ENCODE measurements at regions not wholly inside any gene's neighbourhood (a gene's known extent, or its start where the extent isn't known, plus 50 kb on each side); places are given as distances from the start of the nearest gene placed in this dataset.
A peak's percentile ranks its signal among the peaks of the same experiment; 100 is the strongest.

DNA sequence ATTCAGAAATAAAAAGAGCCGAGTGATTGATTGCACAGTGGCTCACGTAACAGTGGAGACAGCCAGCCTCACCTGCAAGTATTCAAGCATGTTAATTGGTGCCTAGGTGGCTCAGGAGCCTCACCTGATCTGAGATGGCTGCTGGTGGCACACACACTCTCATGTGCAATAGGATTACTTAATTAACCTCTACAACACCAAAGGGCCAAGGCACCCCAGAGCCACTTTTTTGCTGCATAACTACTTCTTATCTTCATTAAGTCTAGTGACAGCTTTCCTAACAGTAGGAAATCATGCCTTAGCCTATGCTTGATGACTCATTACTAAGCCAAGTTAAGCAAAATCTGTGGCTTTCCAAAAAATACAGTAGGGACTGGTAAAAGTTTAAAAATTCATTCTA lies 117.3 kb upstream of the NOCT start:
- DNase-seq, result no peak
- in situ Hi-C loops (cut with MboI; ENCODE audit: low pct_unique_long_range_greater_than_20kb, low sequenced_read_pairs), result no loop called here

DNA sequence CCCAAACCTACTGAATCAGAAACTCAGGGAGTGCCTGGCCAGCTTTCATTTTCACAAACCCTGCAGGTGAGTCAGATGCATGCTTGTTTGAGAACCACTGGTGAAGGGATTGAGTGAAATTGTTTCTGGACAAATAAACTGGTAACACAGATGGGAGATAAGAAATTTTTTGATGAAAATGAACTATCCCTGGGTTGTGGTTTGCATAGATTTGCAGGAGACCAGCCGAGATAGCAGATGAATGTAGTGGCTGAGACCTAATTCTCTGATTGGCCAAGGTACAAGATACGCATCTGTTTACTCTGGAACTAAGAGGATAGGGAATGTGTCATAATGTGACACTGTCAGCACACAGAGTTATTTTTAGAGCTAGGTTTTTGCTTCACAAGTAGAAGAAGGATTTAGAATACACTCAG lies 117.8 kb upstream of the NOCT start:
- no peak for DNase-seq
- in situ Hi-C loops (cut with MboI; ENCODE audit: low pct_unique_long_range_greater_than_20kb, low sequenced_read_pairs), result no loop called here

DNA sequence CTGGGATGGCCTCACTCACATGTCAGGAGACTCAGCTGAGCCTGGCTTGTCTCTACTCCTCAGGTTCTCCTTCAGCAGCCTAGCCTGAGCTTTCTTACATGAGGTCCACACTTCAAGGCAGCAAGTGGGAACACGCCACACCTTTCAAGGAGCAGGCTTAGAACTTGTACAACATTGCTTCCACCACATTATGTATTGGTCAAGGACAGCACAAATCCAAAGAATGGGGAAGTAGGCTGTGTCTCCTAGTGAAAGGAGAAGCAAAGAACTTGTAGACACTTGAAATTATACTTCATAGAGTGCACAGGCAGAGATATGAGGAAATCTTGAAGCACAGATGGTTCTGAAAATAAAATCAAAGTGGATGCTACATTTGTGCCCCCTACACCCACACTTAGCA lies 120.9 kb upstream of the NOCT start:
- DNase-seq, result peak; percentile 22
- in situ Hi-C loops (cut with MboI; ENCODE audit: low pct_unique_long_range_greater_than_20kb, low sequenced_read_pairs), result no loop called here

DNA sequence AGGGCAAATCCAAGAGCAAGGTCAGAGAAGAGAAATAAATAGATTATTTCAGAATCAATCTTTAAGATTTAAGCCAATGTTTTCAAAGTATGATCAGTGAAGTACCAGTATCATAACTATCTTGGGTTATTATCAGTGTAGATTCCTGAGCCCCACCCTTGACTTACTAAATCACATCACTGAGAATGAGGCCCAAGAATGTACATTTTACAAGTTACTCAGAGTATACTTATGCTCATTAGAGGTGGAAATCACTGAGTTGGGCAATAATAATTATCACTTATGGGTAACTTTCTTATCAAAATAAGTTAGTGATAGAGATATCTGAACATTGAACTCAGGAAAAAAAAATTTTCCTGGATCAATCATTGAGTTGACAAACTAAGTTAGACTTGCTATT lies 121.6 kb upstream of the NOCT start:
- DNase-seq, result no peak
- in situ Hi-C loops (cut with MboI; ENCODE audit: low pct_unique_long_range_greater_than_20kb, low sequenced_read_pairs), result no loop called here

DNA sequence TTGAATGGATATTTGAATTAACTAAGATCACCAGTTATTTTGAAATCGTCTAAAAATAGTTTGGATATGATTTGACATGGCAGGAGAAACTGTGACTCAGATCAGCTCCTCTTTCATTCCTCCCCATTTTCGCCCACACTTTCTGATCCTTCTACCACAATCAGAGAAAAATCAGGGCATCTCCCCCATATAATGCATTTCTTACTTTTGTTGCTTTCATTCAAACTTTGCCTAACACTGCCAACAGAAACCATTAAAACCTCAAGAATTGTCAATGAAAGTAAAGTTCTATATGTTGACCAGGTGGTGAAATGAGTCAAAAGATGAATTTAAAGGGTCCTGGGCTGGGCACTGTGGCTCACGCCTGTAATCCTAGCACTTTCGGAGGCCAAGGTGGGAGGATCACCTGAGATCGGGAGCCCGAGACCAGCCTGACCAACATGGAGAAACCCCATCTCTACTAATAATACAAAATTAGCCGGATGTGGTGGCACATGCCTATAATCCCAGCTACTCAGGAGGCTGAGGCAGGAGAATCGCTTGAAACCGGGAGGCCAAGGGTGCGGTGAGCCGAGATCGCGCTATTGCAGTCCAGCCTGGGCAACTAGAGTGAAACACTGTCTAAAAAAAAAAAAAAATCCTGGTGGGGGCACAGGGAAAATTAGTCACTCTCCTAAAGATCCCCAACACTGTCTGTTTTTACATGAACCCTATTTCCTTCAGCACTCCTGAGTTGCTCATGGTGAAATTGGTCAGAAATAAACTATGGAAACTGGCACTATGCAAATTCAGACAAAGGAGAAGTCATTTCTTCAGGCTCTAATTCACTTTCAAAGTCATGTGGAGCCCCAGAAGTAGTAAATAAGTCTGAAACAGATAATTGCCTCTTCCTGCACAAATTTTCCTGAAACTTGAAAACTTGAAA lies 122.8 kb upstream of the NOCT start:
- DNase-seq, result no peak
- in situ Hi-C loops (cut with MboI; ENCODE audit: low pct_unique_long_range_greater_than_20kb, low sequenced_read_pairs), result no loop called here

DNA sequence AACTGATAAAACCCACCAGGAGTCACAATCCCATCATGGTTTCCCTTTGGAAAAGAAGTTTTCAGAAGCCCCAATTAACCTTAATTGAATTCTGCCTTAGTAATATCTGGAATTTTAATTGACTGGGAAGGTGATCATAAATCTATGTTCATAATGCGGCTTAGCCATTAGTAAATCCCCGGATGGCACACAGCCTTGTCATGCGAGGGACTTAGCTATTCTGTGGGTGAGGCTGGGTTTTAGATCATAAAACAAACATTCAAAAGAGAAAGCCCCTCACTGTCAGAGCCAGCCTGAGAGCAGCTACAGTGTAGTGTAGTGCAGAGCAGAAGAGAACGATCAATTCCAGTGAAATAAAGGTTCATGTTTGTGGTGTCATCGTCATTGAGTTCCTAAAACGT lies 124.0 kb upstream of the NOCT start:
- in situ Hi-C loops (cut with MboI; ENCODE audit: low pct_unique_long_range_greater_than_20kb, low sequenced_read_pairs), result no loop called here
- DNase-seq, result no peak

DNA sequence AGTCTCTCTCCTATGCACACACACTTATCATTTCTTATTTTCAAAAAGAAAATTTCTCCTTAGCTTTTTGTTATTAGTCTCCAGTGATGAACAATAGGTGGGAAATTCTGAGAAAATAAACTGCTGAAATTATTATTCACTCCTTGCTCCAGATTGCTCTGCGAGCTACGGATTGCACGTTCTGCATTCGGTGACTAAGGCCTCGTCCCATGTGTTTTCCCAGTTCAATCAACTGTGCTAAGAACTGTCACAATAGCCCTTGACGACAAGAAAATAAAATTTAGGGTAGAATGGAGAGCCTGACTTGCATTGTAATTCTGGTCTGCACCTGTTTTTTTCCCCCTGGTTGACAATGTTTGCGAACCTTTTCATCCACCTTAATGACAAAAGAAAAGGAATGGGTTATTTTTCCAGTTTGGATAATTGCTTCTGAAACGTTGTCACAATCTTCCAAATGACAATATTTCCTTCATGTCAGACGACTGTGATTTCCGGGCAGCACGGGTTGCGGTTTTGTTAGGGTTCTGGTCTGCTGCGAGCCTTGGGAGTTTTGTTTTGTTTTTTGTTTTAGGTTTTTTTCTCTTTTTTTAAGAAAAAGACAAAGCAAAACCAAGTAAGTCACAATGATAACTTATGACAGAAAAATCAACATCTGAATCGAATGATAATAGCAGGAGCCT lies 124.5 kb upstream of the NOCT start:
- no peak for DNase-seq
- in situ Hi-C loops (cut with MboI; ENCODE audit: low pct_unique_long_range_greater_than_20kb, low sequenced_read_pairs), result no loop called here

DNA sequence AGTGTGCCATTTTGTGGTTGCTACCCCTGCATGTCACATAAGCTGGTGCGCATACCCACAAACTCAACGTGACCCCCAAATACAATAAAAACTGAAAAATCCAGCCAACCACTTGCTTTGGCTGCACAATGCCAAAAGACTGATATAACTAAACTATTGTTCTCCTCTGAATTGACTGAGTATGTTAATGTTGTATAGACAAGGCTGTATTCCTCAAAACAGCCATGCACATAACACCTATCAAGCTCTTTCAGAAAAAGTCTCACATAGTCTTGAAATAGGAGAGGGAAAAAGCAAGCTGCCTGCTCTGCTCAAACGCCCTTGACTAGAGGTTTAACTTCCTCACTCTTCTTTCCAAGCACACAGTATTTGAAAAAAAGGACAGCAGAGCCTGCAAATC lies 126.4 kb upstream of the NOCT start:
- in situ Hi-C loops (cut with MboI; ENCODE audit: low pct_unique_long_range_greater_than_20kb, low sequenced_read_pairs), result no loop called here
- no peak for DNase-seq

DNA sequence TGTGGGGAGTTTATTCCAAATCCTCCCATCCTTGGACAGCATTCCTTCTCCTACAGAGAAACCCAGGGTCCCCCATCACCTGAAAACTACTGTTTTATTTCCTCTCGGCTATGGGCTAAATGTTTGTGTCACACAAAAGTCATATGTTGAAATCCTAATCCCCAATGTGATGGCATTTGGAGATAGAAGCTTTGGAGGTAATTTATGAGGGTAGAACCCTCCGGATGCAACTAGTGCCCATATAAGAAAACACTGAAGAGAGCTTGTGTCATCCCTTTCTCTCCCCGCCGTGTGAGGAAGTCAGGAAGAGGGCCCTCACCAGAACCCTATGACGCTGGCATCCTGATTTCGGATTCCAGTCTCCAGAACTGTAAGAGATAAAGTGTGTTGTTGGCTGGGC lies 127.8 kb upstream of the NOCT start:
- in situ Hi-C loops (cut with MboI; ENCODE audit: low pct_unique_long_range_greater_than_20kb, low sequenced_read_pairs), result no loop called here
- DNase-seq, result no peak

DNA sequence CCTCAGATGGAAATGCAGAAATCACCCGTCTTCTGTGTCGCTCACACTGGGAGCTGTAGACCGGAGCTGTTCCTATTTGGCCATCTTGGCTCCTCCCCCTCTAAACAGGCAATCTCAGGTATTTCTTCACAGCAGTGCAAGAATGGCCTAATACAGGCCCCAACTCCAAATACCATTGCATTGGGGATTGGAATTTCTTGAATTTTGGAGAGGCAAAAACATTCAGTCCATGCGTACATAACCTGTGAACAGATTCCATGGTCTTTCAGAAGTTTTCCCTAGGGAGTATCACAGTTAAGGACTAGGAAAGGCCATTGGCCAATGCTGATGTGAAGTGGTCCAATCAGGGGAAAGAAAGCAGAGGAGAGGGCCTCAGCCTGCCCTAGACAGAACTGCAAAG lies 128.2 kb upstream of the NOCT start:
- in situ Hi-C loops (cut with MboI; ENCODE audit: low pct_unique_long_range_greater_than_20kb, low sequenced_read_pairs), result no loop called here
- no peak for DNase-seq

DNA sequence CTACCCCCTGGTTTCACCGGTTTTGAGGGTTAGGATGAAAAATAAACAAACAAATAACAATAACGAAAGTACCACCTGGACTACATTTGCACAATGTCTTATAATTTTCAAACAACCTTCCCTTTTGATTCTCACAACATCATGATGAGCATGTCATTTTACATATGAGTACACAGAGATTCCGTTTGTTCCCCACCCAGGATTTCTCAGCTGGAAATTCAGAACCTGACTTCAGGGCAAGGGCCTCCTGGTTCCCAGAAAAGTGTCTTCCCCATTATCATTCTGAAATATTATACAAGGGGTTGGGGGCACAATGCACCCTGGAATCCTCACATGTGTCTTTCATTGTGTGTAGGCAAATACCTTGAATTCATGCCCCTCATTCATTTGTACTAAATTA lies 135.8 kb upstream of the NOCT start:
- in situ Hi-C loops (cut with MboI; ENCODE audit: low pct_unique_long_range_greater_than_20kb, low sequenced_read_pairs), result no loop called here
- DNase-seq, result no peak

DNA sequence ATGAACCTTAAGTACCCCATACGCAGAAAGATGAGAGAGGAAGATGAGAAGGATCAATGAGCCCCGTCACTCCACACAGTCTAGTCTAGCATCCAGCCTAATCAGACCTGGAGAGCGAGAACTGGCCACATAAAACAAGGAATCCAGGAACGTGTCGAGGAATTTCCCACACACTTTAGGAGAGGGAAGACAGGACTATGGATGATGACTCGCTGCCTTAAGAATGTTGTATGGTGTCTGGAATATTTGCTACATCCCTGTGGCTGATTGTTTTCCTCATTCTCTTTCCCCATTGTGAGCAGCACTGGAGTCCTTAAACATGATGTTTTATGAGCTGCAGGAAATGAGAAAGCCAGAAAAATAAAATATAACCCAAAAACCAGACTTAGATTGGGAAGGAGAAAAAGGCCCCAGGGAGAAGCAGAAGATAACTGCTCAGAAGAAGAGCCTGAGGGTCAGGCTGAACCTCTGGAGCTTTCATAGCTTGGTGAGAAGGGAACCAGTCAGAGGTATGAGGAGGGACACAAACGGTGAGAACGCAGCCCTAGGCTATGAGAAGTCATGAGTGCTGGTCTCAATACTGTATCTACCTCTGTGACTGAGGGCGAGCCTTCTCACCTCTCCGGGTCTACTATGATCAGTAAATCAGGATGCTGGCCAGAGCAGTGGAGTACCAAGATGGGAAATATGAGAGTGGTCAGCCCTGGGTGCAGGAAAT lies 139.5 kb upstream of the NOCT start:
- DNase-seq, result no peak
- in situ Hi-C loops (cut with MboI; ENCODE audit: low pct_unique_long_range_greater_than_20kb, low sequenced_read_pairs), result no loop called here

DNA sequence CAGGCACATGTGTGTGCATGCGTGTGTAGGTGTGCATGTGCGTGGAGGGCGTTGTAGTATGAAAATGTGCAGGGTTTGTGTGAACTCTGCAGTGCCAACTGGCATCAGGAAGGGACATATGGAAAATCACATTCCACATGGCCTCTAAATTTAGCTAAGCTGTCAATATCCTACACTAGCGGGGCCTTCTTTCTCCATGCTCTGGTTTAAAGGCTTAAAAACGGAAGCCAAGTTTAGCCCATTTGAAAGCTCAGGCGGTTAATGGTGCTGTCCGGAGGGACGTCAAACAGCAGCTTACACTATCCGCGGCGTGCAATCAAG lies 144.1 kb upstream of the NOCT start:
- in situ Hi-C loops (cut with MboI; ENCODE audit: low pct_unique_long_range_greater_than_20kb, low sequenced_read_pairs), result no loop called here
- no peak for DNase-seq

DNA sequence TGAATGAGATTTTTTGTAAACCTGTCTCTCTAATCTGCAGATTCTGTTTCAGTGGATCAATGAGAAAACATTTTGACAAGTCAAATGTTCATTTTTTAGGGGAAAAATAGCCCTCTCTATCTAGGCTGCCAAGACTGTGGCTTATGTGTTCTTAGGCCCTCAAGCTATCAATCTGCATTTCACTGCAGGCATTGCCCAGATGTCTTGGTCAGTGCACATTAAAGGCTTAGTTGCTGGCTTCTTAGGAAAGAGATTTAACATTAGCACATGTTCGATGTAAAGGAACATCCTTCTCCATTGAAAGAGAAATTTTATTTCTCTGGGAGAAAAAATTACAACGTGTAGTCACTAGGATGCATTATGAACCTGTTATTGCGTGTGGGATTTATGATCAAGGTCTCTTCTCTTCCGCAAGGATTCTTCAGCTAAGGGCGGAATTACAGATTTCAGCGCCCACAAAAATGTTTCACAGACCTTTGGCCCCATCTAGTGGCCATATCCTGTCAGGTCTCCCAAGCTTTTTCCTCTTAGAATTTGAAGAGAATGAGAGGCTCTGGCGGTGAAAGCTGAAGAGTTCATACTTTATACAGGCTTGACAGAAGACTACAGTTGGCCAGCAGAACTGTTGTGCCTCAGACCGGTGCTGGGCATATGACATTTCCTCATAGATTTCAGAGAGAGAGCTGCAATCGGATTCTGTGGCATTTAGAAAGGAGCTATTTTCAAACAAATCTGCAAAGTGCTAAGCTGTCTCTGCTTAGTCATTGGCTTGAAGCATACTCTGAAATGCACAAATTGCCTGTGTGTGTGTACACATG lies 144.6 kb upstream of the NOCT start:
- in situ Hi-C loops (cut with MboI; ENCODE audit: low pct_unique_long_range_greater_than_20kb, low sequenced_read_pairs), result no loop called here
- peak; percentile 85 for DNase-seq

DNA sequence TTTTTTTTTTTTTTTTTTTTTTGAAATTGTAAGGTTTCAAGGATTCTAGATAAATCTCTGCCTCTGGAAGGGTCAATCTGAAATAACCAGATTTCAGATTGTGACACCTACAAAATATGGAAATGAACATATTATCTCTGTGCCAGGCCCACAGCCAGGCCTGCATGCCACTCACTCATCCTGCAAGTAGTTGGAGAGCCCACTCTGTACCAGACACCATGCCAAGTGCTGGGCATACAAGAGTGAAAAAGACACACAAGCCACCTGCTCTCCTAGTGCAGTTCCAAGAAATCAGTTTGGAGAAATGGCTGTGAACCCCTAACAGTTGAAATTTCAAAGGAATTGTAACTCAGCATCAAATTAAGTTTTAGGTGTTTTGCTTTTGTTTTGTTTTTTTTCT lies 145.9 kb upstream of the NOCT start:
- no peak for DNase-seq

DNA sequence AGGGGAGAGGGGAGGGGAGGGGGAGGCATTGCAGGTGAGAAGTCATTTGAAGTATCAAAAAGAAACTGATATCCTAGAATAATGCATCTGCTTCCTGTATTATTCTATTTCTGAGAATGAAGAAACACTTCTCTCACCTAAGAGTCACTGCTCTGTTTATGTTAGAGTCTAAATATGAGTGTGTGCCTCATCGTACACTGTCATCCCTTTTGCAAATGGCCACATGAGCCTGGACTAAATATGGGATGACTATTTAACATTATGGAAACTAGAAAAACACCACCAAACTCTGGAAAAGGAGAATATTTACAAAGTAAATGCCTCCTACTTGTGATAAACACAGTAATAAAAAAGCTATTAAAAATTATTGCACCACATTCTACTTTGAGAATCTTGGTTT lies 146.4 kb upstream of the NOCT start:
- no peak for DNase-seq
- in situ Hi-C loops (cut with MboI; ENCODE audit: low pct_unique_long_range_greater_than_20kb, low sequenced_read_pairs), result no loop called here

More for the DNA sequence above, 145.9 kb upstream of the NOCT start:
- in situ Hi-C loops (cut with MboI; ENCODE audit: low pct_unique_long_range_greater_than_20kb, low sequenced_read_pairs), result no loop called here

DNA sequence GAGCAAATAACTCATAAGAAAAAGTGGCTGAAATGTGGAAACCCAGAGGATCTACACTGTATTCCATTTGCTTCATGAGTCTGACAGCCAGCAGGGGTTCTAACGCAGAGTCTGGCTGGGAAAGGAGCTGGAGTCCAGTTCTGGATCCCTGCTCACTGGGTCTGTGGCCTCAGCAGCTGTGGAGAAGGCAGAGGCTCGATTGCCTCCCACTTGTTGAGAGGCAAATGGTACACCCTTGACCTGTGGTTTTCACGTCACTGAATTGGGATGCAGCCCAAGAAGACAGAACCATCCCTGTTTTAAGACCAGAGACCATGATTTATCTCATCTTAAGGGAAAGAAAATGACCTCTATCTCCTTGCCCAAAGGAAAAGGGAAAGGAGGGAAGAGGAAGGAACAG lies 147.0 kb upstream of the NOCT start:
- in situ Hi-C loops (cut with MboI; ENCODE audit: low pct_unique_long_range_greater_than_20kb, low sequenced_read_pairs), result no loop called here
- no peak for DNase-seq

DNA sequence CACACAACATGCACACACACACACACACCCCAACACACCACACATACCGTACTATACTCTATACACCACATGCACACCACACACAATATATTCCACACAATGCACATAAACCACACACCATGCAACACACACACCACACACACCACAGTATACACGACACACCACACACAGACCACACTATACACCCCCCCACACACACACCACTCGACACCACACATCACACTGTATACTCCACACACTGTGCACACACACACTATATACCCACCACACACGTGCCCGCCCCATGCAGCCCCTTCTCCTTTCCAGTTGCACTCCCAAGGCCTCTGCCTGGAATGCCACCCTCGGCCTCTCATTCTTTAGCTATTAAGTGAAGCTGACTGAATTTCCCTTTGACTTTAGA lies 148.2 kb upstream of the NOCT start:
- no peak for DNase-seq
- in situ Hi-C loops (cut with MboI; ENCODE audit: low pct_unique_long_range_greater_than_20kb, low sequenced_read_pairs), result no loop called here

DNA sequence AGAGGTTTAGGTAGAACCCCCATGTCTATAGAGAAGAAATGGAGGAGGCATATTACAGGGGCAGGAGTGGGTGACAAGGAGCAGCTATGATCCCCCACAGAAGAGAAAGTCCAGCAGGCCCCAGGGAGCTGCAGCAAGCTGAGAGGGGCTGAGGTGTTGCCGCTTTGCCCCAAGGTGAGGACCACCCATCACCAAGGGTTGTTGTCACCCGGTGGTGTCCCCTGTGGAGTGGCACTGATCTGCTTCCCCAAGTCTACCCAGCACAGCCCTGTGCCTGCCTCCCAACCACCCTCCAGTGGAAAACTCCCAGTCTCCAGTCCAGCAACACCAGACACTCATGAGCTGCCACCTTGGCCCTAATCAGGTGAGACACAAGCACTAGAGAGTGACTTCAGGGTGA lies 149.3 kb upstream of the NOCT start:
- no peak for DNase-seq
- in situ Hi-C loops (cut with MboI; ENCODE audit: low pct_unique_long_range_greater_than_20kb, low sequenced_read_pairs), result no loop called here

DNA sequence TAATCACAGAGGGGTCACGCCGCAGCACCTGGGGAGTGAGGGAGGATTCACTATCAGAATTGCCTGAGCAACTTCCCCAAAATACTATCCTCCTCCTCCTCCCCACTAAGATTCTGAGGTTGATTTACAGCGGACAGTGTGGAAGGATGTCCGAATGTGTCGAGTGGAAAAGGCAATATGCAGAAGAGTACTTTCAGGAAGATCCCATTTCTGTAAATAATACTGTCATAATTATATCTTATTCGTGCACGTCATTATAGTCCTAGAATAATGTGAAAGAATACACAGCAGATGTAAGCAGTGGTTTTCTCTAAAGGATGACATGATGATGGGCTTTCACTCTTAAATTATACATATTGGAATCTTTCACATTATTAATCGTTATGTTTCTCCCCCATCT lies 149.8 kb upstream of the NOCT start:
- in situ Hi-C loops (cut with MboI; ENCODE audit: low pct_unique_long_range_greater_than_20kb, low sequenced_read_pairs), result no loop called here
- no peak for DNase-seq
